ENCODE measurements at regions not wholly inside any gene's neighbourhood (a gene's known extent, or its start where the extent isn't known, plus 50 kb on each side); places are given as distances from the start of the nearest gene placed in this dataset.
"Not testable (repeated sequence)": the region's sequence is repeated elsewhere in the genome, so short reads cannot be mapped to it uniquely, and the experiment has no call there.

DNA sequence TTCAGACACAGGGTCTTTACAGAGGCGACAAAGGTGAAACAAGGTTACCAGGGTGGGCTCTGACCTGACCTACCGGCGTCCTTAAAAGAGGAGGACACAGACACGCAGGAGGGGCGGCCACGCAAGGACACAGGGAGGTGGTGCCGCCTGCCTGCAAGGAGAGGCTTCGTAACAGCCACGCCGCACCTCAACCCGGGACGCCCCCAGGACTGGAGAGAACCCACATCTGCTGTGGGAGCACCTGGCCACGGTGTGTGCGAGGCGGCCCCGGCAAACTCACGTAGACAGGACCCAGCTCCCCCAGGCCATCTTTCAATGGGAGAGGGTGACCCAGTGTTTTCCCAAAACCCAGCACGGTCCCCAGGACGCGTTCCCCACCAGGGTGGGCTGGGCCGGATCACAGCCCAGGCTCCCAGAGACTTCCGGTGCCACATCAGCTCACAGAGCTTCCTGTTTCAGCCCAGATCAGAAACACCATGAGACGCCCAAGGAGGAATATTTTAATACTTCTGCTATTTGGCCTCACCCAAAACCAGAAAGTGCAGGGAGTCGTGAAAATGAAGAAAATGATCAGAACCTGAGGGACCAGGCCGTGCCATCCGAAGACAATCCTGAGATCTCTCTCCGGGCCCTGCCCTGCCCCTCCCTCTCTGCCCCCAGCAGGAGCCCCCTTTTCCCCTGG lies 5417.4 kb upstream of the TPTE start:
- H4K20me1 ChIP-seq (ENCODE audit: control insufficient read depth, extremely low read depth, insufficient read depth, low read length); H3K9ac ChIP-seq (ENCODE audit: control insufficient read depth, extremely low read depth, insufficient read depth, low read length); H3K4me2 ChIP-seq (ENCODE audit: control insufficient read depth, extremely low read depth, insufficient read depth, low read depth, low read length); dilution Hi-C loops (cut with MboI; ENCODE audit: extremely low pct_ligation_motif_present, low sequenced_read_pairs); H3K36me3 ChIP-seq (ENCODE audit: control insufficient read depth in 2 of 2, extremely low read depth in 1 of 2, insufficient read depth in 2 of 2, low read length in 2 of 2); H3K27me3 ChIP-seq (ENCODE audit: control insufficient read depth, extremely low read depth, insufficient read depth, low read length); H3K4me3 ChIP-seq (ENCODE audit: control insufficient read depth in 2 of 3, extremely low read depth in 1 of 3, insufficient read depth in 2 of 3, low read depth in 1 of 3, low read length in 3 of 3); H3K79me2 ChIP-seq (ENCODE audit: control insufficient read depth, insufficient read depth, low read length); H3K27ac ChIP-seq (ENCODE audit: control insufficient read depth, insufficient read depth, low read length); H3K4me1 ChIP-seq (ENCODE audit: control insufficient read depth, extremely low read depth, insufficient read depth, low read length); H2AFZ ChIP-seq (ENCODE audit: control insufficient read depth, low read length); H3K9me3 ChIP-seq (ENCODE audit: control insufficient read depth, low read depth, low read length); H3K9me1 ChIP-seq (ENCODE audit: control insufficient read depth, extremely low read depth, insufficient read depth, low read length); DNase-seq (ENCODE audit: low read depth, low spot score); FAIRE-seq: not testable (repeated sequence)

GRCh38 chr21:5104562-5104928 lies 5416.8 kb upstream of the TPTE start:
- H3K79me2 ChIP-seq (ENCODE audit: control insufficient read depth, insufficient read depth, low read length); H3K4me2 ChIP-seq (ENCODE audit: control insufficient read depth, extremely low read depth, insufficient read depth, low read depth, low read length); H4K20me1 ChIP-seq (ENCODE audit: control insufficient read depth, extremely low read depth, insufficient read depth, low read length); dilution Hi-C loops (cut with MboI; ENCODE audit: extremely low pct_ligation_motif_present, low sequenced_read_pairs); H3K9ac ChIP-seq (ENCODE audit: control insufficient read depth, extremely low read depth, insufficient read depth, low read length); FAIRE-seq; H3K27ac ChIP-seq (ENCODE audit: control insufficient read depth, insufficient read depth, low read length); H3K4me1 ChIP-seq (ENCODE audit: control insufficient read depth, extremely low read depth, insufficient read depth, low read length); H3K4me3 ChIP-seq (ENCODE audit: control insufficient read depth in 2 of 3, extremely low read depth in 1 of 3, insufficient read depth in 2 of 3, low read depth in 1 of 3, low read length in 3 of 3); H3K9me1 ChIP-seq (ENCODE audit: control insufficient read depth, extremely low read depth, insufficient read depth, low read length); H3K36me3 ChIP-seq (ENCODE audit: control insufficient read depth in 2 of 2, extremely low read depth in 1 of 2, insufficient read depth in 2 of 2, low read length in 2 of 2); H3K27me3 ChIP-seq (ENCODE audit: control insufficient read depth, extremely low read depth, insufficient read depth, low read length); H2AFZ ChIP-seq (ENCODE audit: control insufficient read depth, low read length); H3K9me3 ChIP-seq (ENCODE audit: control insufficient read depth, low read depth, low read length); DNase-seq (ENCODE audit: low read depth, low spot score): not testable (repeated sequence)

- H3K9me3 ChIP-seq (ENCODE audit: control insufficient read depth, low read depth, low read length); H3K27me3 ChIP-seq (ENCODE audit: control insufficient read depth, extremely low read depth, insufficient read depth, low read length); H3K4me2 ChIP-seq (ENCODE audit: control insufficient read depth, extremely low read depth, insufficient read depth, low read depth, low read length); H3K4me1 ChIP-seq (ENCODE audit: control insufficient read depth, extremely low read depth, insufficient read depth, low read length); H3K4me3 ChIP-seq (ENCODE audit: control insufficient read depth in 2 of 3, extremely low read depth in 1 of 3, insufficient read depth in 2 of 3, low read depth in 1 of 3, low read length in 3 of 3); H3K9me1 ChIP-seq (ENCODE audit: control insufficient read depth, extremely low read depth, insufficient read depth, low read length); H3K27ac ChIP-seq (ENCODE audit: control insufficient read depth, insufficient read depth, low read length); H3K9ac ChIP-seq (ENCODE audit: control insufficient read depth, extremely low read depth, insufficient read depth, low read length); H3K36me3 ChIP-seq (ENCODE audit: control insufficient read depth in 2 of 2, extremely low read depth in 1 of 2, insufficient read depth in 2 of 2, low read length in 2 of 2); DNase-seq (ENCODE audit: low read depth, low spot score); H3K79me2 ChIP-seq (ENCODE audit: control insufficient read depth, insufficient read depth, low read length); FAIRE-seq; H4K20me1 ChIP-seq (ENCODE audit: control insufficient read depth, extremely low read depth, insufficient read depth, low read length); H2AFZ ChIP-seq (ENCODE audit: control insufficient read depth, low read length); dilution Hi-C loops (cut with MboI; ENCODE audit: extremely low pct_ligation_motif_present, low sequenced_read_pairs): not testable (repeated sequence)
Measured at GRCh38 chr21:5105939-5106708, 5415.3 kb upstream of the TPTE start.

GRCh38 chr21:5106767-5107464 lies 5414.5 kb upstream of the TPTE start:
- FAIRE-seq; H3K9ac ChIP-seq (ENCODE audit: control insufficient read depth, extremely low read depth, insufficient read depth, low read length); DNase-seq (ENCODE audit: low read depth, low spot score); H3K4me3 ChIP-seq (ENCODE audit: control insufficient read depth in 2 of 3, extremely low read depth in 1 of 3, insufficient read depth in 2 of 3, low read depth in 1 of 3, low read length in 3 of 3); H3K79me2 ChIP-seq (ENCODE audit: control insufficient read depth, insufficient read depth, low read length); H3K36me3 ChIP-seq (ENCODE audit: control insufficient read depth in 2 of 2, extremely low read depth in 1 of 2, insufficient read depth in 2 of 2, low read length in 2 of 2); H3K27ac ChIP-seq (ENCODE audit: control insufficient read depth, insufficient read depth, low read length); H3K27me3 ChIP-seq (ENCODE audit: control insufficient read depth, extremely low read depth, insufficient read depth, low read length); H3K4me1 ChIP-seq (ENCODE audit: control insufficient read depth, extremely low read depth, insufficient read depth, low read length); H2AFZ ChIP-seq (ENCODE audit: control insufficient read depth, low read length); dilution Hi-C loops (cut with MboI; ENCODE audit: extremely low pct_ligation_motif_present, low sequenced_read_pairs); H3K4me2 ChIP-seq (ENCODE audit: control insufficient read depth, extremely low read depth, insufficient read depth, low read depth, low read length); H3K9me1 ChIP-seq (ENCODE audit: control insufficient read depth, extremely low read depth, insufficient read depth, low read length); H4K20me1 ChIP-seq (ENCODE audit: control insufficient read depth, extremely low read depth, insufficient read depth, low read length); H3K9me3 ChIP-seq (ENCODE audit: control insufficient read depth, low read depth, low read length): not testable (repeated sequence)

DNA sequence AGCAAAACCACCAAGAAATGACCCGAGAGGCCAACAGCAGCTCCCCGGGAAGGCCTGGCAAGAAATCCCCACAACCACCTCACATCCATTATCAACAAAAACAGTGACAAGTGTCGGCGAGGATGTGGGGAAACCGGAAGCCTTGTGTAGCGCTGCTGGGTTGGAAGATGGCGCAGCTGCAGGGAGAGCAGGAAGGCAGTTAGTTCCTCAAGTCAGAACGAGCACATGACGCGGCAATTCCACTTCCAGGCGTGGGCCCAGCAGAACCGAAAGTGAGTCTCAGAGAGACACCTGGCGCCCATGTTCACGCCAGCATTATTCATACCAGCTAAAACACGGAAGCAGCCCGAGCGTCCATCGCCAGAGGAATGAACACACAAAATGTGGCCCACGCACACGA lies 5413.7 kb upstream of the TPTE start:
- H3K9me3 ChIP-seq (ENCODE audit: control insufficient read depth, low read depth, low read length); H3K36me3 ChIP-seq (ENCODE audit: control insufficient read depth in 2 of 2, extremely low read depth in 1 of 2, insufficient read depth in 2 of 2, low read length in 2 of 2); H3K4me3 ChIP-seq (ENCODE audit: control insufficient read depth in 2 of 3, extremely low read depth in 1 of 3, insufficient read depth in 2 of 3, low read depth in 1 of 3, low read length in 3 of 3); DNase-seq (ENCODE audit: low read depth, low spot score); H2AFZ ChIP-seq (ENCODE audit: control insufficient read depth, low read length); H4K20me1 ChIP-seq (ENCODE audit: control insufficient read depth, extremely low read depth, insufficient read depth, low read length); H3K9me1 ChIP-seq (ENCODE audit: control insufficient read depth, extremely low read depth, insufficient read depth, low read length); H3K79me2 ChIP-seq (ENCODE audit: control insufficient read depth, insufficient read depth, low read length); H3K4me1 ChIP-seq (ENCODE audit: control insufficient read depth, extremely low read depth, insufficient read depth, low read length); H3K27me3 ChIP-seq (ENCODE audit: control insufficient read depth, extremely low read depth, insufficient read depth, low read length); H3K9ac ChIP-seq (ENCODE audit: control insufficient read depth, extremely low read depth, insufficient read depth, low read length); H3K27ac ChIP-seq (ENCODE audit: control insufficient read depth, insufficient read depth, low read length); H3K4me2 ChIP-seq (ENCODE audit: control insufficient read depth, extremely low read depth, insufficient read depth, low read depth, low read length); dilution Hi-C loops (cut with MboI; ENCODE audit: extremely low pct_ligation_motif_present, low sequenced_read_pairs); FAIRE-seq: not testable (repeated sequence)

Data from keratinocyte (primary cell).